Fibroblast of skin of abdomen (primary cell): ENCODE measurements at regions not wholly inside any gene's neighbourhood (a gene's known extent, or its start where the extent isn't known, plus 50 kb on each side); places are given as distances from the start of the nearest gene placed in this dataset.

Experiments used
- DNase-seq: peaks from one replicate; pipeline ENCODE4 v3.0.0-alpha.2; 2013

DNA sequence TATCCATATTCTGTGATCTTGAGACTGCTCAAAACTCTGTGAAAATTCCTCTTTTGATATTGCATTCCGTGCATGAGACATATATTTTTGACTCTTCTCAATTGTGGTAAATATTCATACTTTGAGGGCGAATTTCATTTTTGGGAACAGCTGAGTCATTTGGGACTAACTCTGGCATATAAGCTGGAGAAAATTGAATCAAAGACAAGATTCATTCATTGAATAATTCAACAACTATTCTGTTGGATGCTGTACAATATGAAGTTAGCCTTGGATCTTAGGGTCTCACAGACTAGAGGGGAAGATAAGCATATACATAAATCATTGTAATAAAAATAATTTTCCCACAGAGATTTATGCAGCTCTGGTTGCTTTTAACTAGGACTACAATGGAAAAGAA, 183.2 kb upstream of the NEBL start:
- peak; percentile 68 for DNase-seq

GRCh38 chr10:21079330-21079658, 182.2 kb upstream of the NEBL start:
- no peak for DNase-seq

- DNase-seq = peak; percentile 64
Measured at GRCh38 chr10:21078410-21079329, 181.6 kb upstream of the NEBL start.

GRCh38 chr10:21077681-21078080, 180.6 kb upstream of the NEBL start:
- no peak for DNase-seq

DNA sequence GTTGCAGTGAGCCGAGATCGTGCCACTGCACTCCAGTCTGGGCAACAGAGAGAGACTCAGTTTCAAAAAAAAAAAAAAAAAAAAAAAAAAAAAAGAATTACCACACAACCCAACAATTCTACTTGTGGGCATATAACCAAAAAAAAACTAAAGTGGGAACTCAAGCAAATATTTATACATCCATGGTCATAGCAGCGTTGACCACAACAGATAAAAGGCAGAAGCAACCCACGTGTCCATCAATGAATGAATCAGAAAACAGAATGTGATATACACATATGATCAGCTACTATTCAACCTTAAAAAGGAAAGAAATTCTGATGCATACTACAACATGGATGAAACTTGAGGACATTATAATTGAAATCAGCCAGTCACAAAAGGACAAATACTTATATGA, 179.3 kb upstream of the NEBL start:
- DNase-seq = no peak

- DNase-seq = no peak
Measured at GRCh38 chr10:21075880-21076279, 178.8 kb upstream of the NEBL start.

GRCh38 chr10:21071001-21071673, 174.0 kb upstream of the NEBL start:
- no peak for DNase-seq

DNA sequence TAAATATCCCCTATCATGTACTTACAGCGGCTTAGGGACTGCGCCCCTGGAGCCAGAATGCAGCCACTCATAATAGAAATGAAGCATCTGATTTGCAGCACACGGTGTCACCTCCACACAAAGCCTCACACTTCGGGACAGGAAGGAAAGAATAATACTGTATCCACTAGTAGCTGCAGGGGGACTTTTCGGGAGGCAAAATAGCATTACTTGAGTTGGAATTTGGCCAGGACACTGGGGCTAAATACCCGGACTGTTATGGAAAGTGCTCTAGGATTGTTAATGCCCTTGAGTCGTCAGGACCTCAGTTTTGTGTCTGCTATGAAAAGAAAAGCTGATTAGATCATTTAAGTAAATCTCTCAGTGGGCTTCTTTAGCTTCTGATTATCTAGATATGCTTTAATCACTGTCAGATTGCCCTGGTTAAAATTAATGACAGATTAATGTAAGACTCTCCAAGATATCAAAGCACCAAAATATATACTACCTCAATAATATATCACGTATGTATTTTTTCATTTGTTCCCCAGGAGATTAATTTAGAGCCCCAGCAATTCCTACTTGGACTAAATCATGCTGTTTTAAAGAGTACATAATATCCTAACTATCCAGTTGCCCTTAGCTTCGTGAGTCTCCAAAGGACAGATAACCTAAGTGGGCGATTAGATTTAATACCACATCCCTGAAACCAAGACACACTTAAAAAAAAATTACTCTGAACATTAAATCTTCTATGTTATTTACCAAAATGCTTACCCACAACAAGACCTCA, 173.0 kb upstream of the NEBL start:
- DNase-seq = no peak

DNA sequence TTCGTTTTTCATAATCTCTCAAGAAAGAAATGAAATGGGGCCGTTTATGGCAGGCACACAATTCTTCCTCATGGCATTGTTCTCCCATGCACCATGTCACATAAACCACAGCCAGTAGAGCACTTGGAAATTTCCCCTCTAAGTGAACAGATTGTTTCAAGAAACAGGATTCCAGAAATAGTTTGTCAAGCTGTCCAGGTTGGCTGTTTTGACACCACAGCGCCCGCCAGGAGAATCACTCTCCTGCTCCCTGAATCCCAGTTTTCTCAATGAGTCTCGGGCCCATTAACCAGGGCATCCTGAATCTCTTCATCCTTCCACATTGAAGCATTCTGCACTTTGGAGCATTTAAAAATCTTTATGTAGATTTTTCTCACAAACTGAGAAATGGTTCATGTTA, 172.2 kb upstream of the NEBL start:
- no peak for DNase-seq

- DNase-seq = no peak
Measured at GRCh38 chr10:21068026-21068656, 171.0 kb upstream of the NEBL start.

GRCh38 chr10:21065621-21066248, 168.6 kb upstream of the NEBL start:
- DNase-seq = no peak

DNA sequence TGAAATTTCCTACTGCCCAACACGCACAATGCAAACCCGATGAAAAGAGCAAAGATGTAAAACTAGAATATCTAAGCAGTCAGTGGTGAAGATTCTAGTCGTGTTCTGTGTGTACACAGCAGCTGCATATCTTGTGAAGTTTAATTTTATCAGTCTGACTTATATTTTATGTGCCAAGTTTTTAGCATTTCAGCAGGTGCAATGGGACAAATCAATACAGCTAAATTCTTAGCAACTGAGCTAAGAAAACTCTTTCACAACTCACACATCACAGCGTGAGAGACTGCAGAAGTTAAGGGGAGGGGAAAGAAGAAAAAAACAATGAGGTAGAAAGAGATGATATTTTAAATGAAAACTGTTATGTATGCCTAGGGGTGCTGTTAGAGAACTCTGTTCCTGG, 164.9 kb upstream of the NEBL start:
- no peak for DNase-seq

DNA sequence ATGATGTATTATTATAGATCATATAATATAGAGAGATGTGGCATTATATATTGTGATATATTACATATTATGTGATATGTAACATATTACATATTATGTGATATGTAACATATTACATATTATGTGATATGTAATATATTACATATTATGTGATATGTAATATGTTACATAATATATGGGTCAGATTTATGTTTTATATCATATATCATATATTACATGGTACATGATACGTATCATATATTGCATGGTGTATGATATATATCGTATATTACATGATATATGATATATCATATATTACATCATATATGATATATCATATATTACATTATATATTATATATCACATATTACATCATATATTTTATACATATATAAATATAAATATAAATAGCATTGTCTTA, 164.1 kb upstream of the NEBL start:
- DNase-seq = no peak

DNA sequence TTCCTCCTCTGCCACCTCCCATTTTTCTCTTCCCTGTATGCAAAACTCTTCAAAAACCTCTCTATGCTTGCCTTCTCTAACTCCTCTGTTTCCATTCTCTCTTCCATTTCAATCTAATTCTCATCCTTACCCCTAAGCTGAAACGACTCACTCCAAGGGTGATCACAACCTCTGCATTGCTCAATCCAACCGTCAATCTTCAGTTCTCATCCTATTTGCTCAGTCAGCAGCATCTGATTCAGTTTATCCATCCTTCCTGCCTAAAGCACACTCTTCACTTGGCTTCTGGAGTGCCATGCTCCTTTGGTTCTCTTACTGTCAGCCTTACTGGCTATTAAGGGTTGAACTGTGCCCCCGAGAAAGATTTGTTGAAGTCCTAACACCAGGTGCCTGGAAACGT, 163.5 kb upstream of the NEBL start:
- no peak for DNase-seq

GRCh38 chr10:21057989-21058388, 160.9 kb upstream of the NEBL start:
- no peak for DNase-seq

DNA sequence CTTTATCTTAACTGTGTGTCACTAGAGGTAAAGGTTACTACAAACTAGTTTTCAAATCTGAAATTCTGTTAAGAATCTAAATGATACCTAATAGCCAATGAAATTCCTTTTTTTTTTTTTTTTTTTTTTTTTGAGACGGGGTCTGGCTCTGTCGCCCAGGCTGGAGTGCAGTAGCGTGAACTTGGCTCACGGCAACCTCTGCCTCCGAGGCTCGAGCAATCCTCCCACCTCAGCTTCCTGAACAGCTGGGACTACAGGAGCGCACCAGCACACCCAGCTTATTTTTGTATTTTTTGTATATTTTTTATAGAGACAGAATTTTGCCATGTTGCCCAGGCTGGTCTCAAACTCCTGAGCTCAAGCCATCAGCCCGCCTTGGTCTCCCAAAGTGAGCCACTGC, 160.3 kb upstream of the NEBL start:
- no peak for DNase-seq

DNA sequence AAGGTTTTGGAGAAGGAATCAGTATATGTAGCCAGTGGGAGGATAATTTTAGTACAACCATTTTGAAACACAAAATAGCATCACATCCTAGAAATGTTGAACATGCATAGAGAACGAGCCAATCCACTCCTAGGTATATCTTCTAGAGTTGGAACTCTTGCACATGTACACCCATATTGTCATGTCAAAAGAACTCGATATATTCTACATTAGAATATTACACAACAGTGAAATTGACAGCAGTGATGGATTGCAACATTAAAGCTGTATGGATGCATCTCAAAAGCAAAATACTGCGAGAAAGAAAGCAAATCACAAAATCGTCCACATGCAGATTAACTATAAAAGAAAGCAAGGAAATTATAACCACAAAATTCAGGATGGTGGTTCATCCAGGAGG, 159.3 kb upstream of the NEBL start:
- no peak for DNase-seq

GRCh38 chr10:21055339-21056135, 158.4 kb upstream of the NEBL start:
- DNase-seq = no peak

GRCh38 chr10:21053953-21054690, 157.0 kb upstream of the NEBL start:
- DNase-seq = no peak

DNA sequence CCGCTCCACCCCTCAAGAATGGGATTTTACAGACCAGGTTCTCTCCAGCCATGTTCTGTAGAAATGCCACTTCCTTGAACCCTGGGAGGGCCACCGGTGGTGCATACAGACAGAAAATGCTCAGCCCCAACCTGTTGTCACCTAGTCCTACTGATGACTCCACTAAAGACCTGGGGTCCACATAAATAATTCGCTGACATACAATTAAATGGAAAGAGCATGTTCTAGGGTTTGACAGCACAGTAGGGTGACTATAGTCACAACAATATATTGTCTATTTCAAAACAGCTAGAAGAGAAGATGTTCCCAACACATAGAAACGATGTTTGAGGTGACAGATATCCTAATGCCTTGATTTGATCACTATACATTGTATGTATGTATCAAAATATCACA, 155.6 kb upstream of the NEBL start:
- DNase-seq = no peak
